ENCODE measurements at regions not wholly inside any gene's neighbourhood (a gene's known extent, or its start where the extent isn't known, plus 50 kb on each side); places are given as distances from the start of the nearest gene placed in this dataset.

GRCh38 chr15:66832664-66833063, 130.6 kb downstream of the SMAD6 start:
- no peak for TF ChIP-seq POLR2A (IDR thresholded peaks at IDR 0.05; ENCODE audit: low read depth, low read length)
- FAIRE-seq (no peak), DNase-seq (ENCODE audit: insufficient read length, low spot score) (no peak)

DNA sequence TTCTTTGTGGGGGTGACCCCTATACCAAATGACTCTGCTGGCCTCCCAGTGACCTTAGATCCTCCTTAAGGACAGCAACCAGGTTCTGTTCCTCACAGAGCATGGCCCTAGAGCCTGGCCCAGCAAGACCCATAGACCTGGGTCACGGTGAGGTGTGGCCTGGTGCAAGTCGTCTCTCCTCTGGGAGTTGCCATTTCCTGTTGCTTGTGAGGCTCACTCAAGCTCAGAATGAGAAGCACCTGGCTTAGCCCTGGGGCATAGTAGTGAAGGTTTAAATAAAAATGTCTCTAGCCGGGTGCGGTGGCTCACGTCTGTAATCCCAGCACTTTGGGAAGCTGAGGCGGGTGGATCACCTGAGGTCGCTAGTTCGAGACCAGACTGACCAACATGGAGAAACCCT, 131.3 kb downstream of the SMAD6 start:
- DNase-seq (ENCODE audit: insufficient read length, low spot score) = no peak
- no peak for FAIRE-seq

DNA sequence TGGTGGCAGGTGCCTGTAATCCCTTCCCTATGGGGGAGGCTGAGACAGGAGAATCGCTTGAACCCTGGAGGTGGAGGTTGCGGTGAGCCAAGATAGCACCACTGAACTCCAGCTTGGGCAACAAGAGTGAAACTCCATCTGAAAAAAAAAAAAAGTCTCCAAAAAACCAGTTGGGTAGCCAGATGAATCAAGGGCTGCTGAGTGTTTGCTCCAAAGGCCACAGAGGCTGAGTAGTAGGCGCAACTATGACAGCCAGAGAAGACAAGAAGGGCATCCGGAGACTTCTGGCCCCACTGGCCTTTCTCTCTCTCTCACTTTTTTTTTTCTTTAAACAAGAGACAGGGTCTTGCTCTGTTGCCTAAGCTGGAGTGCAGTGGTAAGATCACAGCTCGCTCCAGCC, 131.8 kb downstream of the SMAD6 start:
- DNase-seq (ENCODE audit: insufficient read length, low spot score) = no peak
- no peak for FAIRE-seq
- TF ChIP-seq POLR2A (IDR thresholded peaks at IDR 0.05; ENCODE audit: low read depth, low read length) = no peak

More for the DNA sequence above, 131.3 kb downstream of the SMAD6 start:
- no peak for TF ChIP-seq POLR2A (IDR thresholded peaks at IDR 0.05; ENCODE audit: low read depth, low read length)

- TF ChIP-seq POLR2A (IDR thresholded peaks at IDR 0.05; ENCODE audit: low read depth, low read length) = no peak
- DNase-seq (ENCODE audit: insufficient read length, low spot score) (no peak), FAIRE-seq (no peak)
Measured at GRCh38 chr15:66834881-66835878, 133.1 kb downstream of the SMAD6 start.

DNA sequence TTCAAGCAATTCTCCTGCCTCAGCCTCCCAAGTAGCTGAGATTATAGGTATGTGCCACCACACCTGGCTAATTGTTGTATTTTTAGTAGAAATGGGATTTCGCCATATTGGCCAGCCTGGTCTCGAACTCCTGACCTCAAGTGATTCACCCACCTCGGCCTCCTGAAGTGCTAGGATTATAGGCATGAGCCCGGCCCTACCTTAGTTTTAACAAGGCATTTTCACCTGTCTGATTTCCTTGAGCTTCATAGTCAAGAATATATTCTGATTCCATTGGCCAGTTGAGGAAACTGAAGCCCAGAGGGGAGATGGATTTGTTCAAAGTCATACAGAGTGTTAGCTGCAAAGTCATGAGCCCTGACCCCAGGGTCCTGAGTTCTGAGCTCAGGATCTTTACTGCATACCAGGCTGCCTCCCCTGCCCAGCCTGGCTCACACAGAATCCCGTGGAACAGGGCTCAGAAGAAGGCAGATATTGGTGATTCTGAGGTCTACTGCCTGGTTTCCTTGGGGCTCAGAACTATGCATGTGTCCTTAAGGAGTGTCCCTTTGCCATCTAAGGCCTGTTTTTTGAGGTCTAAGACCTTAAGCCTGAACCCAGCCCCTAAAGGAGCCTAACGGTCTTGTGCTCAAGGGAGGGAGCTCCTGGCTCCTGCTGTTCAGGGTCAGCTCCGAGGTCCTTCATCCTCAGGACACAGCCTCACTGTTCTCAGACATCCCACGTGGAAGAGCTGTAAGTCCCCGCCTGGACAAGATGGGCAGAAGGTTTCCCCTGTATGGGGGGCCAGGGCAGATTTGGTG, 134.4 kb downstream of the SMAD6 start:
- DNase-seq (ENCODE audit: insufficient read length, low spot score) (no peak), FAIRE-seq (no peak)
- TF ChIP-seq POLR2A (IDR thresholded peaks at IDR 0.05; ENCODE audit: low read depth, low read length) = no peak

DNA sequence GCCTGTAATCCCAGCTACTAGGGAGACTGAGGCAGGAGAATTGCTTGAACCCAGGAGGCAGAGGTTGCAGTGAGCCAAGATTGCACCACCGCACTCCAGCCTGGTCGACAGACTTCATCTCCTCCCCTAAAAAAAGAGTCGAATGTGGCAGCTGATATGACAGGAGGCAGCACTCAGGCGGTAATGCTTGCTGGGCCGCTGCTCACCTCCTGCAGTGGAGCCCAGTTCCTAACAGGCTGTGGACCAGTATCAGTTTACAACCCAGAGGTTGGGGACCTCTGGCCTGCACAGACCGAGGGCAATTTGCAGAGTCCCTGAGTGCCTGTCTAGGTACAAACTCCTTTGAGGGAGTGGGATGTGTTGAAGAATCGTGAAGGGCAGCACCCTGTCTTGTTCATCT, 136.2 kb downstream of the SMAD6 start:
- no peak for TF ChIP-seq POLR2A (IDR thresholded peaks at IDR 0.05; ENCODE audit: low read depth, low read length)
- DNase-seq (ENCODE audit: insufficient read length, low spot score) (no peak), FAIRE-seq (no peak)

GRCh38 chr15:66838671-66839239, 136.7 kb downstream of the SMAD6 start:
- no peak for TF ChIP-seq POLR2A (IDR thresholded peaks at IDR 0.05; ENCODE audit: low read depth, low read length)
- FAIRE-seq (no peak), DNase-seq (ENCODE audit: insufficient read length, low spot score) (no peak)

- no peak for TF ChIP-seq POLR2A (IDR thresholded peaks at IDR 0.05; ENCODE audit: low read depth, low read length)
- FAIRE-seq (no peak), DNase-seq (ENCODE audit: insufficient read length, low spot score) (no peak)
Measured at GRCh38 chr15:66839506-66840112, 137.6 kb downstream of the SMAD6 start.

DNA sequence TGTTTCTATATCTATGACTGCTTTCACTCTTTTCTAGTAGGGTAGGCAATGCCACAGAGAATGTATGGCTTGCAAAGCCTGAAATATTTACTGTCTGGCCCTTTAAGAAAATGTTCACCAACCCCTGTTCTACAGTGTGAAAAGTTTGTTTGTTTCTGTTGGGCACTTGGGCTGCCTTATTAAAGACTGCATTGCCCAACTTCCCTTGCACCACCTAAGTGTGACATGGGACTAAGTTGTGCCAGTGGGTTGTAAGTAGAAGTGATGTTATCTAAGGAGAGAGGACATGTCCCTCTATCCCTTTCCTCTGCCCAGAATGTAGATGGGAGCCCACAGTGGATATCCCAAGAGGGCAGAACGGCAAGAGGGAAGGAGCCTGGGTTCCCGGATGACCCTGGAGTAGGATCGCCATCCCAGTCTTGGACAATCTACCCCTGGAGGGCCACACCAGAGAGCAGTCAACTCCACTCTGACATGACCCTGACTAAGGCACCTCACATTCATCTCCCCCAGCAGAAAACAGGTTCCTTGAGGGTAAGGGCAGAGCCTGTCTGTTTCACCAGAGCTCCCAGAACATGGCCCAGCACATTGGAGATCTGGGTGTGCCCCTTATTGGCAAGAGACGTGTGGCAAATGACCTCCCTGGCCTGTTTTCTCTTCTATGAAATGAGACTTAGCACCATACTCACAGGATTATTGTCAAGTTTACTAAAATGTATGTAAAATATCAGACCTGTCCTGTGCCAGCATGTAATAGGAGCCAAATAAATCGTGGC, 138.8 kb downstream of the SMAD6 start:
- DNase-seq (ENCODE audit: insufficient read length, low spot score) (no peak), FAIRE-seq (no peak)
- TF ChIP-seq POLR2A (IDR thresholded peaks at IDR 0.05; ENCODE audit: low read depth, low read length) = no peak

DNA sequence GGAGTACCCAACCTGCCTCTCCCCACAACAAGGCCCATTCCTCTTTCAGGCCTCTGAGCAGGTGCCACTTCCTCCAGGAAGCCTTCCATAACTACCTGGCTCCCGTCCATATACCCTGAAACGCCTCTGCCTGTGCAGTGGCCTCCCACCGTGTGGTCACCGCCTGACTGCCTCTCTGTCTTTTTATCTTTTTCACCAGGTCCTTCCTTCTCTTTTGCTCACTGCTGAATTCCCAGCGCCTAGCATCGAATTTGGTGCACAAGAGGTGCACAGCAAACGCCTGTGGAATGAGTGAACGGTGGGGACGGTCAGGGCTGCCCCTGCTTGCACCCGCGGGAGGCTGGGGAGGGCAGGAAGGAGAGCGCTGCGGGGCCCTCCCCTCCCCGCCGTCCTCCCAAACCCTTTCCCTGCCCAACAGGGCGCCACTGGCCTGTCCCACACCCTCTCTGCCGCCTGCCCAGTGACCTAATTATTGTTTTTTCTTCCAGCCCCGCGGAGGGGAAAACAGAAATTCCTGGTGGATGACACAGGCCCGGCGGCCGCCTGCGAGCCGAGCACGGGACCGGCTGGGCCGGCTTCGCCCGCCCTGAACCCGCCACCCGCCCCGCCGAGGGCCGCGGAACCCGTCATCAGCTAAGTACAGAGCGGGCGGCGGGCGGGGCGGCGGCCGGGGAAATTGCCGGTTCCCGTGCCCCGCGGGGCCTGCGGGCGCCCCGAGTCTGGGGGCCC, 140.1 kb downstream of the SMAD6 start:
- FAIRE-seq = no peak
- TF ChIP-seq POLR2A (IDR thresholded peaks at IDR 0.05; ENCODE audit: low read depth, low read length) = peak; percentile 9; the same call in 1 of the 2 replicates
- DNase-seq (ENCODE audit: insufficient read length, low spot score) = peak; percentile 89

- TF ChIP-seq POLR2A (IDR thresholded peaks at IDR 0.05; ENCODE audit: low read depth, low read length) = no peak
- FAIRE-seq (no peak), DNase-seq (ENCODE audit: insufficient read length, low spot score) (peak; percentile 59)
Measured at GRCh38 chr15:66842710-66843441, 140.8 kb downstream of the SMAD6 start.

- FAIRE-seq (no peak), DNase-seq (ENCODE audit: insufficient read length, low spot score) (no peak)
- TF ChIP-seq POLR2A (IDR thresholded peaks at IDR 0.05; ENCODE audit: low read depth, low read length) = no peak
Measured at GRCh38 chr15:66843581-66843980, 141.5 kb downstream of the SMAD6 start.
